ENCODE measurements at regions not wholly inside any gene's neighbourhood (a gene's known extent, or its start where the extent isn't known, plus 50 kb on each side); places are given as distances from the start of the nearest gene placed in this dataset.
"Not testable (repeated sequence)": the region's sequence is repeated elsewhere in the genome, so short reads cannot be mapped to it uniquely, and the experiment has no call there.

DNA sequence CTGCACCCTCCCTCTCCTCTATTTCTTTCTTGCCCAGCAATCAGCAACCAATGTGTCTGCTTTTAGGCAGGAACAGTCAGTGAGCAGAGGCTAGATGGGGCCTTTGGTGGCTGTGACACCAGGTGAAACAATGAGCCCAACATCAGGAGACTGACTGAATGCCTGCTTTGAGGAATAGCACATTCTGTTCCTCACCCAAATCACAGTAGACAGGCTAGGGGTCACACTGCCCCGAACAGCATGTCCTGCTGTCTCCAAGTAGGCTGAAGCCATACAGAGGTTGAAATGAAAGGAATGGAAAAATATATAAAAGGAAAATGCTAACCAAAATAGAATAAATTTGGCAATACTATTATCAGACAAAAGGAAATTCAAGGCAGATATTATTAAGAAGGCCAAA, 122.5 kb upstream of the GDNF start:
- DNase-seq (ENCODE audit: low read depth in 3 of 3), result no peak

DNA sequence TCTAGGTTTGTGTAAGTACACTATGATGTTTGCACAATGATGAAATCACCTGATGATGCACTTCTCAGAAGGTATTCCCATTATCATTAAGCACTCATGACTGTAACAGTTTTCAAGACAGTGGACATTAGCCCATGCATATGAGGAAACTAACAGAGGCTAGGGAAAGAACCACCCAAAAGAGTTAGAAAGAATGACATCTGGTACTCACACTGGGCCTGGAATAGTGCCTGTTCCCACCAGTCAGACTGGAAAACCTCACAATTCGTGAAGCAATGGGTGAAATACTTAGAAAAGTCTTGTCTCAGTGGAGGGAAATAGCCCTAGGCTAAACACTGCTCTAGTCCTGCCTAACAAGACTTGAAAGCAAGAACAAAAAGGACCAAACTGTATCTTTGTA, 117.4 kb upstream of the GDNF start:
- no peak for DNase-seq (ENCODE audit: low read depth in 3 of 3)

- no peak for DNase-seq (ENCODE audit: low read depth in 3 of 3)
These were observed 115.9 kb upstream of the GDNF start for GRCh38 chr5:37955748-37956147.

GRCh38 chr5:37954561-37954960, 114.7 kb upstream of the GDNF start:
- DNase-seq (ENCODE audit: low read depth in 3 of 3), result no peak

GRCh38 chr5:37951946-37952721, 112.3 kb upstream of the GDNF start:
- DNase-seq (ENCODE audit: low read depth in 3 of 3), result no peak

GRCh38 chr5:37950436-37950835, 110.6 kb upstream of the GDNF start:
- DNase-seq (ENCODE audit: low read depth in 3 of 3), result no peak

DNA sequence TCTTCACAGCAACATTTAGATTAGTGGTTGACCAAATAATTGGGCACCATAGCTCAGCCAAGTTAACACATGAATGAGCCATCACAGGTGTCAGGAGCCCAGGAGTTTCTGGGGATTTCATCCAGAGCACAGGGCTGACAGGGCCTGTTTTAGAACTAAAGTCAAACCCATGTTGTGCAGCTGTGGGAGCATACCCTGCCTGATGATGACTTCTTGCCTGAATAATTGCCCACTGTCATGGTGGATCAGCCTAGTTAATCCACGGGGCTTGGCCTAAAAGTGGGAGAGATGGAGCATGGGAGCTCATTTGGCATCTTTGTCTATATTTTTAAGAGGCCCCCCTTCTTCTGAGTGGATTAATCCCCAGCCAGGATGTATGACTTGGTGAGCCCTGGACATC, 105.6 kb upstream of the GDNF start:
- no peak for DNase-seq (ENCODE audit: low read depth in 3 of 3)

DNA sequence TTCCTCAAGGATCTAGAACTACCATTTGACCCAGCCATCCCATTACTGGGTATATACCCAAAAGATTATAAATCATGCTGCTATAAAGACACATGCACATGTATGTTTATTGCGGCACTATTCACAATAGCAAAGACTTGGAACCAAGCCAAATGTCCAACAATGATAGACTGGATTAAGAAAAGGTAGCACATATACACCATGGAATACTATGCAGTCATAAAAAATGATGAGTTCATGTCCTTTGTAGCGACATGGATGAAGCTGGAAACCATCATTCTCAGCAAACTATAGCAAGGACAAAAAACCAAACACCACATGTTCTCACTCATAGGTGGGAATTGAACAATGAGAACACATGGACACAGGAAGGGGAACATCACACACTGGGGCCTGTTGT, 103.3 kb upstream of the GDNF start:
- not testable (repeated sequence) for DNase-seq (ENCODE audit: low read depth in 3 of 3)

GRCh38 chr5:37940931-37941623, 101.2 kb upstream of the GDNF start:
- DNase-seq (ENCODE audit: low read depth in 3 of 3), result no peak

GRCh38 chr5:37938861-37939260, 99.0 kb upstream of the GDNF start:
- no peak for DNase-seq (ENCODE audit: low read depth in 3 of 3)

GRCh38 chr5:37938076-37938852, 98.4 kb upstream of the GDNF start:
- DNase-seq (ENCODE audit: low read depth in 3 of 3), result no peak

DNA sequence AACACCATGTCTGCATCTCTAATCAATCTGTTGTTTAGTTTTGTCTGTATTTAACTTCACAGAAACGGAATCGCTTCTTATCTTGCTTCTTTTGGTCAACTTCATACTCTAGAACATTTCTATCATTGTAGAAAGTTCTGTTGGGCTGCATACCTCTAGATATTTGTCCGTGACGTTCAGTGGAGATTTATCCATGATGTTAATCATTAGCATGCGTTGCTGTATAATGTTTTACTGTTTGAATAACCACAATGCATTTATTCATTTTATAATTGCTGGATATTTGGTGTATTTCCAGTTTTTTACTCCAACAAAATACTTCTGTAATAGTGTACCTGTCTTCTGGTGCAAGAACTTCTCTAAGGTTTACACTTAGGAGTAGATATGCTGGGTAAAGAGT, 96.2 kb upstream of the GDNF start:
- DNase-seq (ENCODE audit: low read depth in 3 of 3), result no peak

- no peak for DNase-seq (ENCODE audit: low read depth in 3 of 3)
These were observed 93.7 kb upstream of the GDNF start for GRCh38 chr5:37933576-37933975.

- DNase-seq (ENCODE audit: low read depth in 3 of 3), result no peak
These were observed 92.6 kb upstream of the GDNF start for GRCh38 chr5:37932450-37932849.

- no peak for DNase-seq (ENCODE audit: low read depth in 3 of 3)
These were observed 91.7 kb upstream of the GDNF start for GRCh38 chr5:37931541-37931940.

DNA sequence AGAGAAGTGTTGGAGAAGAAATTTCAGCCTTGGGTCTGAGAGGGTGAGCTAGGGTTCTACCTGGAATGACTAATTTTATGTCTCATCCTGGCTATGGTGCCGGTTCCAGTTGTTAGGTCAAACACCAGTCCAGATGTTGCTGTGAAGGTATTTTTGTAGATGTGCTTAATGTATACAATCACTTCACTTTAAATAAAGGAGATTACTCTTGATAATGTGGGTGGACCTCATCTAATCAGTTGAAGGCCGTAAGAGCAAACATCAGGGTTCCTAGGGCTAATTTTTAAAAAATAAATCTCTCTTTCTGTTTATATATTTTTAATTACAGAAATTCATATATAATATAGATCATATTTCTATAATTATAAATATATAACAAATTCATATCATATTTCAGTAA, 90.5 kb upstream of the GDNF start:
- no peak for DNase-seq (ENCODE audit: low read depth in 3 of 3)

- DNase-seq (ENCODE audit: low read depth in 3 of 3), result no peak
These were observed 90.0 kb upstream of the GDNF start for GRCh38 chr5:37929791-37930190.

DNA sequence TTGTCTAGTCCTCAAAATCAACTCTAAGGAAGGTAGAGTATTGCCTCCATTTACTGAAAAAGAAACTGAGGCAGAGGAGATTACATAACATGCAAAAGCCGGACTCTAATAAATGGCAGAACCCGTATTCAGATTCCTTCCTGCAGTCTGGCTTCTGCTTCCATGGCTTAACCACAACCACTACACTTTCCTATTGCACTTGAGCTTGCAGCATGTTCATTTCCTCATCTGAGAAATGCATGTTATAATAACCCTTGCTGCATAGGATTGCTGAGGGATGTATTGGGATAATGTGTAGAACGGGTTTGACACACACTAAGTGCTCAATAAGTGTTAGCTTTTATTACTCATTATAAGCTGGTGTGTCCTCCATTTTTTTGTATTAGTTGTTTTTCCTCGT, 87.9 kb upstream of the GDNF start:
- DNase-seq (ENCODE audit: low read depth in 3 of 3), result not testable (repeated sequence)

GRCh38 chr5:37926732-37927131, 86.9 kb upstream of the GDNF start:
- DNase-seq (ENCODE audit: low read depth in 3 of 3), result no peak

DNA sequence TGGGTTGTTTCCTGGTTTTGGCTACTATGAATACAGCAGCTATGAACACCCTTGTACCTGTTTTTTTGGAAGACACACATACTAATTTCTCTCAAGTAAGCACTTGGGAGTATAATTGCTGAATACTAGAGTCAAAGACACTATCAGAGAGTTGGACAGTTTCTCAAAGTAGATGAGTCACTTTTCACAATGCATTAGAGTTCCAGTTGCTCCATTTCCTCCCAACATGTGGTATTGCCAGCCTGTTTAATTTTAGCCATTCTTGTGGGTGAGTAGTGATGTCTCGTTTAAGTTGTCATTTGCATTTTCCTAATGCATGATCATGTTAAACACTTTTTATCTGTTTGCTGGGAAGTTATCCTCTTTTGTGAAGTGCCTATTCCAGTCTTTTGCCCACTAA, 81.6 kb upstream of the GDNF start:
- no peak for DNase-seq (ENCODE audit: low read depth in 3 of 3)

- DNase-seq (ENCODE audit: low read depth in 3 of 3), result no peak
These were observed 78.6 kb upstream of the GDNF start for GRCh38 chr5:37918424-37918823.

- no peak for DNase-seq (ENCODE audit: low read depth in 3 of 3)
These were observed 76.7 kb upstream of the GDNF start for GRCh38 chr5:37916525-37916924.
